ENCODE measurements at regions not wholly inside any gene's neighbourhood (a gene's known extent, or its start where the extent isn't known, plus 50 kb on each side); places are given as distances from the start of the nearest gene placed in this dataset.
A peak's percentile ranks its signal among the peaks of the same experiment; 100 is the strongest.

GRCh38 chr6:121925024-121925423, 474.4 kb upstream of the HSF2 start:
- no peak overlapping the region for H3K4me3 Mint-ChIP-seq
- peaks cover 16% of the 10 kb centered on the region for H3K27me3 Mint-ChIP-seq (ENCODE audit: low read depth, poor library complexity)
- H3K4me1 Mint-ChIP-seq: peaks cover 18% of the 10 kb centered on the region
- H3K9me3 Mint-ChIP-seq: no peaks in the 10 kb centered on the region
- TF ChIP-seq, protein P1, sequence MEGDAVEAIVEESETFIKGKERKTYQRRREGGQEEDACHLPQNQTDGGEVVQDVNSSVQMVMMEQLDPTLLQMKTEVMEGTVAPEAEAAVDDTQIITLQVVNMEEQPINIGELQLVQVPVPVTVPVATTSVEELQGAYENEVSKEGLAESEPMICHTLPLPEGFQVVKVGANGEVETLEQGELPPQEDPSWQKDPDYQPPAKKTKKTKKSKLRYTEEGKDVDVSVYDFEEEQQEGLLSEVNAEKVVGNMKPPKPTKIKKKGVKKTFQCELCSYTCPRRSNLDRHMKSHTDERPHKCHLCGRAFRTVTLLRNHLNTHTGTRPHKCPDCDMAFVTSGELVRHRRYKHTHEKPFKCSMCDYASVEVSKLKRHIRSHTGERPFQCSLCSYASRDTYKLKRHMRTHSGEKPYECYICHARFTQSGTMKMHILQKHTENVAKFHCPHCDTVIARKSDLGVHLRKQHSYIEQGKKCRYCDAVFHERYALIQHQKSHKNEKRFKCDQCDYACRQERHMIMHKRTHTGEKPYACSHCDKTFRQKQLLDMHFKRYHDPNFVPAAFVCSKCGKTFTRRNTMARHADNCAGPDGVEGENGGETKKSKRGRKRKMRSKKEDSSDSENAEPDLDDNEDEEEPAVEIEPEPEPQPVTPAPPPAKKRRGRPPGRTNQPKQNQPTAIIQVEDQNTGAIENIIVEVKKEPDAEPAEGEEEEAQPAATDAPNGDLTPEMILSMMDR (IDR thresholded peaks at IDR 0.05): no peak
- no peak overlapping the region for H3K27ac Mint-ChIP-seq
- DNase-seq: no peak
- H3K36me3 Mint-ChIP-seq (ENCODE audit: low read depth): no peaks in the 10 kb centered on the region

GRCh38 chr6:121925534-121926255, 473.8 kb upstream of the HSF2 start:
- DNase-seq: no peak
- peaks cover 19% of the 10 kb centered on the region for H3K27me3 Mint-ChIP-seq (ENCODE audit: low read depth, poor library complexity)
- H3K9me3 Mint-ChIP-seq: no peaks in the 10 kb centered on the region
- no peak overlapping the region for H3K4me3 Mint-ChIP-seq
- no peaks in the 10 kb centered on the region for H3K36me3 Mint-ChIP-seq (ENCODE audit: low read depth)
- TF ChIP-seq, protein P1 (IDR thresholded peaks at IDR 0.05): no peak
- H3K4me1 Mint-ChIP-seq: peaks cover 18% of the 10 kb centered on the region
- no peak overlapping the region for H3K27ac Mint-ChIP-seq

DNA sequence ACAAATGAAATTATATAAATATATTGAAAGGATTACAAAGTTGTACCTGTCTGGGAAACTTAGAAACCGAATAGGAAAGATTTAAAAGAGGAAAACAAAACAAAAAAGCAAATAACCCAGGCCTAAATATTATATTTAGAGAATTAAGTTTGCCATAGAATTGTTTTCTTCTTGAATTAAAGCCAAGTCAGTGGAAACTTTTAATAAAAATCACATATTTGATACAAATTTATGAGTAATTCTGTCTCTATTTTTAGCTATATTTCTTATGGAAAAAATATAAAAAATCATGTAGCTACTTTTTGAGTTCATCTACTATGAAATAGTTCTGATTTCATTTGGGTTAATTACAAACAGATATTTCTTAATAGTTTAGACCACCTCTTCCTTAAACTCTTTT, 470.2 kb upstream of the HSF2 start:
- Mint-ChIP-seq H3K27me3 (ENCODE audit: low read depth, poor library complexity) (peaks cover 19% of the 10 kb centered on the region), H3K36me3 (ENCODE audit: low read depth) (no peaks in the 10 kb centered on the region), H3K27ac (no peak overlapping the region), H3K4me3 (no peak overlapping the region), H3K9me3 (no peaks in the 10 kb centered on the region), H3K4me1 (peaks cover 40% of the 10 kb centered on the region)
- TF ChIP-seq, protein P1 (IDR thresholded peaks at IDR 0.05): no peak
- no peak for DNase-seq

DNA sequence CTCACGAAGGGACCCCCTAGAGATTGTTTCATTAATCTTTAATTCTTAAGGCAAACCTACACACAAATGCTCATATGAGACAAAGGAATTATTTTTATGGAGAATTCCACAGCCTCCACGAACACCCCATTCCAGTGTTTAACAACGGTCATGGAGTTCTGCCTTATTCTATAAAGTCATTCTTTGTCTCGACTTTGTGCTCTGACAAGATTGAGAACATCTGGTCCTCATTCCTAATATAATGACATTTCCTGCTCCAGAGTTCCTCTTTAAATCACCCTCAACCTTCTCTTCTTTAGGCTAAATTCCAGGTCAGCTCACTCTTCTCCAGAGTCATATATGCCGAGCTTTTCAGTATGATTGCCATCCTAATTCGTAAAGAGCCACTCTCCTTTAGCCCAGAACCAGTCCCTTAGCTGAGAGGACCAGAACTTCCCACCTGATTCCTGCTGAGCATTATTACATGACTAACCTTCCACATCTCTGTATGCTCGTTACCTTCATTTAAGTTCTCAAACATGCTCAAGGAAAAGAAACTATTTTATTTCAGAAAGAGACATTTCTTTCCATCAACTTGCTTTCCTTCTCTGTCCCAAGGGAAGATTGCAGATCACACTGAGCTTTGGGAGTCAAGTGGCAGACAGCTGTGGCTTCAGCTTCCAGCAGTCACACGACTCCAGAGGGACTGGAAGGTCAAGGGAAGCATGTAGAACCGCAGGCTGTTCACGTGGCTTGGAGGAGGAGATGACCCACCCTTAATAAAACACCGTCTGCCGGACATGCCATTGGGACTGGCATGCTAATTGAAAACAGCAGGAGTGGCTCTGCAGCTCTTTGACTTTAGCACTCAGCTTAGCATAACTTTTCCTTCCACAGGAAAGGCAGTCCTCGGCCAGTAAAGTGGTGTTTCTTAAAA, 467.1 kb upstream of the HSF2 start:
- peaks cover 18% of the 10 kb centered on the region for H3K9me3 Mint-ChIP-seq
- H3K4me1 Mint-ChIP-seq: peaks cover 29% of the 10 kb centered on the region
- TF ChIP-seq, protein P1 (IDR thresholded peaks at IDR 0.05): no peak
- H3K27ac Mint-ChIP-seq: peak overlapping the region; percentile 94
- no peaks in the 10 kb centered on the region for H3K36me3 Mint-ChIP-seq (ENCODE audit: low read depth)
- peak; percentile 70 for DNase-seq
- H3K4me3 Mint-ChIP-seq: peak overlapping the region; percentile 56
- peaks cover 10% of the 10 kb centered on the region for H3K27me3 Mint-ChIP-seq (ENCODE audit: low read depth, poor library complexity)

- Mint-ChIP-seq H3K36me3 (ENCODE audit: low read depth) (peaks cover 14% of the 10 kb centered on the region), H3K27ac (no peak overlapping the region), H3K4me3 (no peak overlapping the region), H3K27me3 (ENCODE audit: low read depth, poor library complexity) (peaks cover 5% of the 10 kb centered on the region), H3K9me3 (peaks cover 33% of the 10 kb centered on the region), H3K4me1 (peaks cover 29% of the 10 kb centered on the region)
- TF ChIP-seq, protein P1 (IDR thresholded peaks at IDR 0.05): no peak
- no peak for DNase-seq
Observed at GRCh38 chr6:121934451-121934850, 465.0 kb upstream of the HSF2 start.

Measured in nephron progenitor cell (in vitro differentiated cells).